ENCODE measurements at regions not wholly inside any gene's neighbourhood (a gene's known extent, or its start where the extent isn't known, plus 50 kb on each side); places are given as distances from the start of the nearest gene placed in this dataset.

DNA sequence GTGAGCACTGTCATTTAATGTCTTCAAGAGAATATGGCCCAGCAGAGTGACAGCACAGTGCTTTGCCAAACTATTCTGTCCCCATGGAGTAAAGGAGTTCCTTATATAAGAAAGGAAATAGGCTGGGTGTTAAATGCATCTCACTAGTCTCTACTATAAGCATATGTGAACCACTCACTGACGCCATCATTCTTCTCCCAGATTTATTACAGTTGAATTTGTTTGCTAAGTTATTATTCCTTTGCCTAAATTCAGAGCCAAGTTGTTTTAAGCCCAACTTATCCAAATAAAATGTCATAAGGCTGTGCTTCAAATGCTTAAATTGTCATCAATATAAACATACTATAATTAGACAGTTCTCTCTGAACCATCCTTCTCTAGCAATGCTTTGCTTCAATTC is 151.6 kb downstream of the KCNA5 start:
- TF ChIP-seq, protein P1, sequence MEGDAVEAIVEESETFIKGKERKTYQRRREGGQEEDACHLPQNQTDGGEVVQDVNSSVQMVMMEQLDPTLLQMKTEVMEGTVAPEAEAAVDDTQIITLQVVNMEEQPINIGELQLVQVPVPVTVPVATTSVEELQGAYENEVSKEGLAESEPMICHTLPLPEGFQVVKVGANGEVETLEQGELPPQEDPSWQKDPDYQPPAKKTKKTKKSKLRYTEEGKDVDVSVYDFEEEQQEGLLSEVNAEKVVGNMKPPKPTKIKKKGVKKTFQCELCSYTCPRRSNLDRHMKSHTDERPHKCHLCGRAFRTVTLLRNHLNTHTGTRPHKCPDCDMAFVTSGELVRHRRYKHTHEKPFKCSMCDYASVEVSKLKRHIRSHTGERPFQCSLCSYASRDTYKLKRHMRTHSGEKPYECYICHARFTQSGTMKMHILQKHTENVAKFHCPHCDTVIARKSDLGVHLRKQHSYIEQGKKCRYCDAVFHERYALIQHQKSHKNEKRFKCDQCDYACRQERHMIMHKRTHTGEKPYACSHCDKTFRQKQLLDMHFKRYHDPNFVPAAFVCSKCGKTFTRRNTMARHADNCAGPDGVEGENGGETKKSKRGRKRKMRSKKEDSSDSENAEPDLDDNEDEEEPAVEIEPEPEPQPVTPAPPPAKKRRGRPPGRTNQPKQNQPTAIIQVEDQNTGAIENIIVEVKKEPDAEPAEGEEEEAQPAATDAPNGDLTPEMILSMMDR (IDR thresholded peaks at IDR 0.05; ENCODE audit: extremely low read depth in 1 of 2, insufficient read depth in 1 of 2, low read depth in 1 of 2, low read length in 2 of 2): no peak
- no peak for TF ChIP-seq JUN (IDR thresholded peaks at IDR 0.05; ENCODE audit: borderline replicate concordance, insufficient read depth, insufficient read length, low read depth)
- no peak for TF ChIP-seq MYC (IDR thresholded peaks at IDR 0.05; ENCODE audit: low read depth, low read length)
- no peak for TF ChIP-seq EZH2 (IDR thresholded peaks at IDR 0.05; ENCODE audit: borderline replicate concordance, low read depth, low read length, severe bottlenecking)
- TF ChIP-seq POLR2AphosphoS5 (IDR thresholded peaks at IDR 0.05; ENCODE audit: insufficient read depth, low read depth, low read length): no peak
- TF ChIP-seq, protein P2, sequence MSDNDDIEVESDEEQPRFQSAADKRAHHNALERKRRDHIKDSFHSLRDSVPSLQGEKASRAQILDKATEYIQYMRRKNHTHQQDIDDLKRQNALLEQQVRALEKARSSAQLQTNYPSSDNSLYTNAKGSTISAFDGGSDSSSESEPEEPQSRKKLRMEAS (IDR thresholded peaks at IDR 0.05; ENCODE audit: insufficient read depth, insufficient read length): no peak
- TF ChIP-seq FOS (IDR thresholded peaks at IDR 0.05; ENCODE audit: borderline replicate concordance, insufficient read depth, low read length): no peak
- TF ChIP-seq POLR2A (IDR thresholded peaks at IDR 0.05; ENCODE audit: low read depth, low read length): no peak
- TF ChIP-seq GATA2 (IDR thresholded peaks at IDR 0.05; ENCODE audit: insufficient read depth, insufficient read length, low read depth, low read length): no peak
- no peaks in the 10 kb centered on the region for H4K20me1 ChIP-seq (replicated peaks; ENCODE audit: control insufficient read depth, extremely low read depth, insufficient read depth, low read length)
- no peaks in the 10 kb centered on the region for H3K27me3 ChIP-seq (ENCODE audit: control insufficient read depth in 2 of 2, insufficient read depth in 2 of 2, low read length in 2 of 2)
- FAIRE-seq (no peak), DNase-seq (ENCODE audit: low read depth, low spot score) (no peak)
- CTCF ChIA-PET: no interaction called here
- dilution Hi-C loops (cut with MboI; ENCODE audit: extremely low pct_ligation_motif_present, low sequenced_read_pairs) (no loop called here), intact Hi-C loops (cut with micrococcal nuclease) (no loop called here)
- H3K4me3 ChIP-seq (replicated peaks in 1 of 3; ENCODE audit: insufficient read depth in 1 of 3, low read depth in 1 of 3, low read length in 3 of 3): no peak overlapping the region
- no peaks in the 10 kb centered on the region for H3K79me2 ChIP-seq (ENCODE audit: control insufficient read depth, insufficient read depth, low read length)
- H3K4me1 ChIP-seq (ENCODE audit: control insufficient read depth, extremely low read depth, insufficient read depth, low read length): no peaks in the 10 kb centered on the region
- H3K9me1 ChIP-seq (replicated peaks; ENCODE audit: control insufficient read depth, extremely low read depth, insufficient read depth, low read length): no peaks in the 10 kb centered on the region
- H3K9ac ChIP-seq (replicated peaks; ENCODE audit: extremely low read depth, insufficient read depth, low read length): no peak overlapping the region
- no peaks in the 10 kb centered on the region for H3K36me3 ChIP-seq (ENCODE audit: control insufficient read depth in 2 of 2, extremely low read depth in 1 of 2, insufficient read depth in 2 of 2, low read length in 2 of 2)
- no peaks in the 10 kb centered on the region for H3K9me3 ChIP-seq (replicated peaks; ENCODE audit: control insufficient read depth, insufficient read depth, low read length)
- H3K27ac ChIP-seq (ENCODE audit: insufficient read depth, low read depth, low read length): no peak overlapping the region
- H2AFZ ChIP-seq (ENCODE audit: low read depth, low read length): no peak overlapping the region
- no peak overlapping the region for H3K4me2 ChIP-seq (ENCODE audit: insufficient read depth, low read length)
- BruUV-seq (replicated peaks): no TSS peak
- POLR2A ChIA-PET: no interaction called here

Measured in endothelial cell of umbilical vein (primary cell).